Endothelial cell of hepatic sinusoid (primary cell): ENCODE measurements at regions not wholly inside any gene's neighbourhood (a gene's known extent, or its start where the extent isn't known, plus 50 kb on each side); places are given as distances from the start of the nearest gene placed in this dataset.
"Not testable (repeated sequence)": the region's sequence is repeated elsewhere in the genome, so short reads cannot be mapped to it uniquely, and the experiment has no call there.

Experiments
- in situ Hi-C: cut with HindIII; loops from 2 replicates; pipeline ENCODE4 v1.10.0; 2017; ENCODE audit warnings: low sequenced_read_pairs

DNA sequence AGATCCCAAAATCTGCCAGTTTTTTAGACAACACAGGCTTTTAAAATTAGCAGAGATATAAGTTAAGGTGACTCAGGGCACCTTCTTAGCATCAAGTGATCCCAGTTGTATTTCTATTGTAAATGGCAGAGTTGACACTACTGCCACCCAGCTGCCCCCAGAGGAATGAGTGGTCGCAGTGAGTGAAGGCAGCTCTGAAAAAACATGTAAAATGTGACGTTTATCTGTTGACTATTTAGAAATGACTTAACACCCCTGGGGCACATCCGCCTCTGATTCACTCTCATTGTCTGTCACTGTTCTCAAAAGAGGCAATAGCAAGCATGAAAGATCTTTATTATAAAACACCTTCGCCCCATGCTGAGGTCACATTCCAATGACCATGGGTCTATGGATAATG lies 592.4 kb downstream of the ACTRT1 start:
- in situ Hi-C loops: no loop called here

DNA sequence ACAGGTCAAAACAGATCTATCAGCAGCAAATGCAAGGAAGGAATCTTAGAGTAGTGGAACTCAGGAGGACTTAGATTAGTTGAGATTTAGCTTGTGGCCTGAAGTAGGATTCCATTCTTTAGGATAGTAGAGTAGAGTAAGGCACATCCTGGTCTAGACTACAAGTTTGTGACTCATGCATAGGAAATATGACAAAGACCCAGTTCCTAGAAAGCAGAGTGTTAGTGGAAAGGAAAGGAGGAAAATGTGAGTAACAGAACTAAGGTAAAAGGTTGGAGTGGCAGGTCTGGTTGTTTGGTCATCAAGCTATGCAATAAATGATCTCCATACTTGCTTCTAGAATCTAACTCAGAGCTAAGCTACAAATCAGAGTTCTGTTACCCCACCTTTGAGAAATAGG lies 595.0 kb downstream of the ACTRT1 start:
- in situ Hi-C loops: no loop called here

- in situ Hi-C loops: no loop called here
Measured at GRCh38 chrX:127439676-127440075, 612.5 kb downstream of the ACTRT1 start.

DNA sequence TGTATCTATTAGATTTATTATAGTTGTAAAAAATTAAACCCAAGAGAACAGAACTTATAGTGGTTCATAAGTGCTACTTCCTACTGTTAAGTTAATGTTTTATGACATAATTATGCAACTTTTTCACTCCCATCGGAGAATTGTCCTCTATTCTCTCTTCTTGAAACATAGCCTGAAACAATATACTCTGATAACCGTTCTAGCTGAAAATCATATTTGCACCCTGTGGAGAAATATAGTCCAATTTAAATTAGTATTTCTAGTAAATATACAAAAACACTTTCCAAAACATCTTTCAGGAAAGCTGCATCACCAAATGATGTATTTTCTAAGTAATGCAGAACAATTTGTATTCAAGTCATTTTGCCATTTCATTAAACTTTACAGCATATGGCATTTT lies 586.4 kb downstream of the PRR32 start:
- in situ Hi-C loops: no loop called here

DNA sequence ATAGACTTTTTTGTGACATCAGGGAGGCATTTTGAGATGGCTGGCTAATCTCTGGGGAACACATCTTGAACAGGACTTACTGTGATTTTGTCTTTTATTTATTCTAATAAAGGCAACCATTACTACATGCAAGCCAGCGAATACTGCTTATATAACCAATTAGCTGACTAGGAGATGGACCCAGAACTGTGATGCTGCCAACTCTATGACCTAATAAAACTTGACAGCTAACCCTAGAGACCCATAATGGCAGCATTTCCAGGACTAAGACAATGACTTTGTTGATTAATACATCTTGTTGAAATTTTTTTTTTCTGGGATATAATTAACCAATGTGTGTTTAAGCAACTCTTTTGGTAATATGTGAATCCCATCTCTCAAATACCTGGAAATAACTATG lies 584.6 kb downstream of the PRR32 start:
- in situ Hi-C loops: no loop called here

- in situ Hi-C loops: not testable (repeated sequence)
Measured at GRCh38 chrX:127400231-127400630, 580.7 kb downstream of the PRR32 start.

DNA sequence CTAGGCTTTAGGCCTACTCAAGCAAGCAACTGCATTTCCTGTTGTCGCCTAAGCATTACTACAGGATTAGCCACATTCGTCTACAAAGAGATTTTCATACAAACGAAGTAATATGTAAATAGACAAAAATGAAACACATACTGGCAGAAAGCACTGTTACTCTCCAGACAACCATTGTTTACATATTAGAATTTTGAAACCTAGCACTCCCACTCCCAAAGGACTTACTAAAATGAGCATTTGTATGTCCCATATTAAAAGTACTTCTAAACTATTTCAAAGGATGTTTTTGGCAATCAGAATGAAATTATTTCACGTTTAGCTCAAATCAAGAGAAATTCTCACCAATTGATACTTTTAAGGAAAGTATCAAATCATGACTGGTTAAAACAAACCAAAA lies 570.8 kb downstream of the PRR32 start:
- in situ Hi-C loops: no loop called here

DNA sequence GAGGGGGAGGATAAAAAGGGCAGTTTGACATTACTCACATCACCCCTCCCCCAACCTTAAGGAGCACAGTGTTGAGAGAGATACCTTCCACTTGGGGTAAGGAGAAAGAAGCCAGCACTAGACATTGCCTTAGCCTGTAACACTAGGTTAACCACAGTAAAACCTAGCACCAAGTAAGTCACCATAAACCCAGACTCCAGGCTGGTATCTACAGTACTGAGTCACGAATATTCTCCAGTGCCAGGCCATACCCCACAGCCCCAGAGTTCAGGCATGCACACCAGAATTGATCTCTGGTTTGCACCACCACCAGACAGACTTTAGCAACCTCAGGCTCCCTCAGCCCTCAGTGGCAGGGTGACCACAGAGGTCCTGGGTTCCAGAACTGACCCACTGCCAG lies 570.4 kb downstream of the PRR32 start:
- in situ Hi-C loops: no loop called here
